GM23338 (cell line): ENCODE measurements at regions not wholly inside any gene's neighbourhood (a gene's known extent, or its start where the extent isn't known, plus 50 kb on each side); places are given as distances from the start of the nearest gene placed in this dataset.

Experiments
- EZH2 ChIP-seq: fragments of 200-600 bp; sonication (generic); IDR thresholded peaks from one replicate; pipeline ENCODE4 v1.8.0; 2017; ENCODE audit warnings: antibody characterized with exemption, mild to moderate bottlenecking, low read depth; ENCODE audit not compliant: unreplicated experiment
- POLR2AphosphoS5 ChIP-seq: IDR thresholded peaks from 2 replicates; pipeline ENCODE4 v1.6.1; 2016; ENCODE audit warnings: antibody characterized with exemption, low read depth
- TF ChIP-seq, protein P1 (sequence below), 2 experiments: fragments of 200-600 bp in 1 of 2; sonication (generic) in 1 of 2; conservative IDR thresholded peaks; 2 replicates each; pipeline versions ENCODE4 v1.5.1 to v1.6.1; 2016 to 2017; ENCODE audit warnings: antibody characterized with exemption in 2 of 2, low read depth in 2 of 2, mild to moderate bottlenecking in 2 of 2, moderate library complexity in 1 of 2

GRCh38 chr14:97490521-97491070 is 693.4 kb downstream of the VRK1 start:
- no peak for TF ChIP-seq EZH2
- TF ChIP-seq, protein P1, sequence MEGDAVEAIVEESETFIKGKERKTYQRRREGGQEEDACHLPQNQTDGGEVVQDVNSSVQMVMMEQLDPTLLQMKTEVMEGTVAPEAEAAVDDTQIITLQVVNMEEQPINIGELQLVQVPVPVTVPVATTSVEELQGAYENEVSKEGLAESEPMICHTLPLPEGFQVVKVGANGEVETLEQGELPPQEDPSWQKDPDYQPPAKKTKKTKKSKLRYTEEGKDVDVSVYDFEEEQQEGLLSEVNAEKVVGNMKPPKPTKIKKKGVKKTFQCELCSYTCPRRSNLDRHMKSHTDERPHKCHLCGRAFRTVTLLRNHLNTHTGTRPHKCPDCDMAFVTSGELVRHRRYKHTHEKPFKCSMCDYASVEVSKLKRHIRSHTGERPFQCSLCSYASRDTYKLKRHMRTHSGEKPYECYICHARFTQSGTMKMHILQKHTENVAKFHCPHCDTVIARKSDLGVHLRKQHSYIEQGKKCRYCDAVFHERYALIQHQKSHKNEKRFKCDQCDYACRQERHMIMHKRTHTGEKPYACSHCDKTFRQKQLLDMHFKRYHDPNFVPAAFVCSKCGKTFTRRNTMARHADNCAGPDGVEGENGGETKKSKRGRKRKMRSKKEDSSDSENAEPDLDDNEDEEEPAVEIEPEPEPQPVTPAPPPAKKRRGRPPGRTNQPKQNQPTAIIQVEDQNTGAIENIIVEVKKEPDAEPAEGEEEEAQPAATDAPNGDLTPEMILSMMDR (conservative IDR thresholded peaks at IDR 0.05; ENCODE audit: low read depth in 2 of 2): no peak
- TF ChIP-seq POLR2AphosphoS5: no peak
